Kidney capillary endothelial cell (primary cell): ENCODE measurements at regions not wholly inside any gene's neighbourhood (a gene's known extent, or its start where the extent isn't known, plus 50 kb on each side); places are given as distances from the start of the nearest gene placed in this dataset.

Source experiments
- DNase-seq: peaks from one replicate; pipeline ENCODE4 v3.0.0-alpha.2; 2018; ENCODE audit warnings: low spot score

- DNase-seq, result no peak
Observed at GRCh38 chr16:86930001-86930400, 351.7 kb downstream of the FOXL1 start.

GRCh38 chr16:86930663-86931373 is 352.5 kb downstream of the FOXL1 start:
- no peak for DNase-seq

- peak; percentile 83 for DNase-seq
Observed at GRCh38 chr16:86931410-86931941, 353.1 kb downstream of the FOXL1 start.

- no peak for DNase-seq
Observed at GRCh38 chr16:86932130-86932982, 354.0 kb downstream of the FOXL1 start.

- DNase-seq, result no peak
Observed at GRCh38 chr16:86934581-86935375, 356.4 kb downstream of the FOXL1 start.

GRCh38 chr16:86939609-86940008 is 361.3 kb downstream of the FOXL1 start:
- DNase-seq, result no peak

GRCh38 chr16:86941731-86942130 is 363.4 kb downstream of the FOXL1 start:
- DNase-seq, result no peak

GRCh38 chr16:86942151-86943051 is 364.1 kb downstream of the FOXL1 start:
- DNase-seq, result no peak

GRCh38 chr16:86945166-86945900 is 367.0 kb downstream of the FOXL1 start:
- DNase-seq, result no peak

GRCh38 chr16:86946396-86946795 is 368.0 kb downstream of the FOXL1 start:
- DNase-seq, result no peak

- no peak for DNase-seq
Observed at GRCh38 chr16:86946981-86947380, 368.6 kb downstream of the FOXL1 start.

- no peak for DNase-seq
Observed at GRCh38 chr16:86948046-86948445, 369.1 kb downstream of the C16orf95 start.

GRCh38 chr16:86949116-86949515 is 368.1 kb downstream of the C16orf95 start:
- no peak for DNase-seq

- DNase-seq, result no peak
Observed at GRCh38 chr16:86949630-86950029, 367.6 kb downstream of the C16orf95 start.

GRCh38 chr16:86951041-86951822 is 366.0 kb downstream of the C16orf95 start:
- no peak for DNase-seq

GRCh38 chr16:86951831-86952598 is 365.2 kb downstream of the C16orf95 start:
- peak; percentile 76 for DNase-seq

- no peak for DNase-seq
Observed at GRCh38 chr16:86952769-86953168, 364.4 kb downstream of the C16orf95 start.

GRCh38 chr16:86953631-86954391 is 363.4 kb downstream of the C16orf95 start:
- no peak for DNase-seq
